ENCODE measurements at regions not wholly inside any gene's neighbourhood (a gene's known extent, or its start where the extent isn't known, plus 50 kb on each side); places are given as distances from the start of the nearest gene placed in this dataset.

DNA sequence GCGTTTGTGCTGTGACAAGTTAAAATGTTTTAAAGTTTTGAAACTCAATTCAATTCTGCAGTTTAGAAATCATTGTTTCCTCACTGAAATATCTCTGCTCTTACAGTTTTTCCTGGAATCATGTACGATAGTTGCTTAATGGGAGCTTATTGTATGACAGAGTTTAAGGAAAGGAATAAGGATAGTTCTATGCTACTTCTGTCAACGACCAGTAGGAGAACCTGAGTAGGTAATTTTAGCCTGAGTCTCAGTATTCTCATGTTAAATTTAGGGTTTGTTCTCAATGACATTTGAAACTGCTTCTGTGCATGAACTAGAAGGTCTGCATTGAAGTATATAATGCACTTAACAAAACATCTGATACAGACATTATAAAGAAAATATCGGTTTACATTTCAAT, 361.1 kb downstream of the CPS1 start:
- no peak for TF ChIP-seq EZH2 (optimal IDR thresholded peaks at IDR 0.05; ENCODE audit: low read depth, low read length)
- TF ChIP-seq, protein P1, sequence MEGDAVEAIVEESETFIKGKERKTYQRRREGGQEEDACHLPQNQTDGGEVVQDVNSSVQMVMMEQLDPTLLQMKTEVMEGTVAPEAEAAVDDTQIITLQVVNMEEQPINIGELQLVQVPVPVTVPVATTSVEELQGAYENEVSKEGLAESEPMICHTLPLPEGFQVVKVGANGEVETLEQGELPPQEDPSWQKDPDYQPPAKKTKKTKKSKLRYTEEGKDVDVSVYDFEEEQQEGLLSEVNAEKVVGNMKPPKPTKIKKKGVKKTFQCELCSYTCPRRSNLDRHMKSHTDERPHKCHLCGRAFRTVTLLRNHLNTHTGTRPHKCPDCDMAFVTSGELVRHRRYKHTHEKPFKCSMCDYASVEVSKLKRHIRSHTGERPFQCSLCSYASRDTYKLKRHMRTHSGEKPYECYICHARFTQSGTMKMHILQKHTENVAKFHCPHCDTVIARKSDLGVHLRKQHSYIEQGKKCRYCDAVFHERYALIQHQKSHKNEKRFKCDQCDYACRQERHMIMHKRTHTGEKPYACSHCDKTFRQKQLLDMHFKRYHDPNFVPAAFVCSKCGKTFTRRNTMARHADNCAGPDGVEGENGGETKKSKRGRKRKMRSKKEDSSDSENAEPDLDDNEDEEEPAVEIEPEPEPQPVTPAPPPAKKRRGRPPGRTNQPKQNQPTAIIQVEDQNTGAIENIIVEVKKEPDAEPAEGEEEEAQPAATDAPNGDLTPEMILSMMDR (IDR thresholded peaks at IDR 0.05; ENCODE audit: low read length), result no peak
